Fibroblast of the aortic adventitia (primary cell): ENCODE measurements at regions not wholly inside any gene's neighbourhood (a gene's known extent, or its start where the extent isn't known, plus 50 kb on each side); places are given as distances from the start of the nearest gene placed in this dataset.

Experiments
- DNase-seq: peaks from one replicate; pipeline ENCODE4 v3.0.0-alpha.2; 2010; ENCODE audit warnings: low read depth
- H3K4me3 ChIP-seq: 2 replicates; pipeline ENCODE4 v1.5.1; 2011; ENCODE audit warnings: low read depth, mild to moderate bottlenecking, control low read depth, low read length, moderate library complexity
- CTCF ChIP-seq: IDR thresholded peaks from 2 replicates; pipeline ENCODE4 v1.5.1; 2011; ENCODE audit warnings: mild to moderate bottlenecking, low read length, control low read depth, inconsistent platforms; ENCODE audit not compliant: insufficient read depth

DNA sequence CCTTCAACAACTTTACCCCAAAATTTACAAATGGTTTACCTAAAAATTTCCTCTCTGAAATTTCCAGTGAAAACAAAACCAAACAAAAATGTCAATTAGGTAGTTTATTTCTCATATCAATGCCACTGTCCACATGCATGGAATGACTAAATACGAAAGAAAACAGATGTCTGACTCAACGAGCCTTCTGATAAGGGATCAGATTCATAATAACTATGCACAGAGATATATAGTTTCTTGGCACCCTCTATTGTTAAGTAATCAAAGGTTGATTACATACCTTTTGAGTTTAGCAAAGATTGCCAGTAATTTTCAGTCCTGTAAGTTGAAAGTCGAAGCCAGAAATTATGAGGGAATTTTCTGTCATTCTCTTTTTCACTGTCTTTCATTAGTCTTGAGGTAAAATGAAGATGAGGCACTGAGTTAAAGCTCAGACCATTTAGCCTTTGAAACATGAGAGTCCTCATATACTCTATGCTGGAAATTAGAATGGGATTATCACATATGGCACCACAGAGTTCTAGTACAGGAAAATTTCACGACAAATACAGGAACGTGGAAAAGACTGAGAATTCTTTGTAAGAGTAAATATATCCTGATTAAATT is 519.1 kb upstream of the ANKRD30A start:
- DNase-seq = peak; percentile 57
- H3K4me3 ChIP-seq = no peak overlapping the region
- TF ChIP-seq CTCF = no peak

- no peak for TF ChIP-seq CTCF
- H3K4me3 ChIP-seq = no peak overlapping the region
- no peak for DNase-seq
These were observed 521.1 kb upstream of the ANKRD30A start for GRCh38 chr10:36604316-36604715.

GRCh38 chr10:36603688-36604087 is 521.7 kb upstream of the ANKRD30A start:
- no peak for DNase-seq
- no peak for TF ChIP-seq CTCF
- H3K4me3 ChIP-seq = no peak overlapping the region

GRCh38 chr10:36602374-36602773 is 523.0 kb upstream of the ANKRD30A start:
- TF ChIP-seq CTCF = no peak
- H3K4me3 ChIP-seq = no peak overlapping the region
- DNase-seq = peak; percentile 73

DNA sequence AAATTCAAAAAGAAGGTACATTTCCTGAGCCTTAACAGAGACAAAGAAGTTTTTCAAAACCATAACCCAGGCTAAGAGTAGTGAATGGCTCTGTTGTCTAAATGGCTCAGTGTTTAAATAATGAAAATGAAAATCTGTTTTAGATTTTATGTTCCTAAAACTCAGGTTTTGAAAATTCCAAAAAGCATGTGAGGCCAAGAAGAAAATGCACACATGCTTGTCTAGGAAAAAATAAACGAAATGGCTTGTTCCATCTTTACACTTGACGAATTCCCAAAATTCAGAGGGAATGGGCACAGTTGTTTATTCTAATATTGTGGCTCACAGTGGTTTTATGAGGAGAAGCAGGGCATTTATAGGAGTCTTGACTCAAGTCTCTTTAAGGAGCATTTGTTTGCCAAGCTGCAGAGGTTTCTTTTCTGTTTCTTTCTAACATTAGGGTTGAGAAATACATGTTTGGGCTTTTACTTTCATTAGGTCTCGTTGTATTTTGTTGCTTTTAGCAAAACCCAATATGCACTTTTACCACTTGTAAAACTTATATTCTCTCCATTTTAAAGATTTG is 527.6 kb upstream of the ANKRD30A start:
- DNase-seq = no peak
- no peak for TF ChIP-seq CTCF
- no peak overlapping the region for H3K4me3 ChIP-seq

DNA sequence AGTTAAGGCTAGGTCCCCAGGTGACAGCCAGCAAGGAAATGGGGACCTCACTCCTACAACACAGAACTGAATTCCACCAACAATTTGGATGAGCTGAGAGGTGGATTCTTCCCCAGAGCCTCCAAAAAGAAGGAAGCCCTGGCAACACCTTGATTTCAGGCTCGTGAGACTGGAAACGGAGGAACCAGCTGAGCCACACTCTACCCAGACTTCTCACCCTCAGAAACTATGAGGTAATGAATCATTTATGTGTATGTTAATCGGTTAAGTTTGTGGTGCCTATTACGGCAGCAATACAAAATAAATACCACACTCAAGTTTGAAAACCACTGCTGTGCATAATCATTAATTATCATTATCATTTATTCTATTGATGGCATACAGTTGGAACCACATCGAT is 532.4 kb upstream of the ANKRD30A start:
- no peak for DNase-seq
- H3K4me3 ChIP-seq = no peak overlapping the region
- TF ChIP-seq CTCF = no peak

DNA sequence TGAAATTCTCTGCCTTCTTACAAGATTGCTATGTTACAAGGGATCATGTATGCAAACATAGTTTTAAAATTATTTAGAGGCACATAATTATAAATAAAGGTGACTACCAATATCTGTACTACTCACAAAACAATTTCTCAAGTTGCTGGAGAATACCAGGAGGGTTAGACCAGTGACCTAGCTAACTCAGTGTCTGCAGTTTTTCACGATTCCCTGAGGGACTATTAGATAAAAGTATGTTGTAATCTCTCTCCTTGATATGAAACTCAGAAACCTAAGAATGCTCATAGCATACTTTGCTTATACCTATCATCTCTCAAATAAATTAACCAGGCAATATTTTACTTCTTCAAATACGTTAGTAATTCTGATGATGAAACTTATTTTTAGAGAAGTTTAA is 534.0 kb upstream of the ANKRD30A start:
- no peak for TF ChIP-seq CTCF
- H3K4me3 ChIP-seq = no peak overlapping the region
- DNase-seq = peak; percentile 44
